Neural cell (in vitro differentiated cells): ENCODE measurements at regions not wholly inside any gene's neighbourhood (a gene's known extent, or its start where the extent isn't known, plus 50 kb on each side); places are given as distances from the start of the nearest gene placed in this dataset.

Source experiments
- H2AFZ ChIP-seq: fragments of 200-600, 300-800 bp; sonication (generic), shearing (Covaris generic); 2 replicates; pipeline ENCODE4 v1.6.0; 2014; ENCODE audit warnings: low read depth, mild to moderate bottlenecking, antibody characterized with exemption, low read length, moderate library complexity
- H3F3A ChIP-seq: fragments of 200-600 bp; shearing (Covaris generic); 2 replicates; pipeline ENCODE4 v1.6.1; 2016; ENCODE audit warnings: mild to moderate bottlenecking, moderate library complexity, mixed read lengths, antibody characterized with exemption, low read length; ENCODE audit not compliant: insufficient read depth, poor library complexity, severe bottlenecking
- H3K27ac ChIP-seq: fragments of 200-600, 300-800 bp; sonication (generic), shearing (Covaris generic); 2 replicates; pipeline ENCODE4 v1.5.1; 2014; ENCODE audit warnings: mild to moderate bottlenecking, low read length, moderate library complexity
- H3K27me3 ChIP-seq: fragments of 300-800, 200-600 bp; sonication (generic), shearing (Covaris generic); 2 replicates; pipeline ENCODE4 v1.6.0; 2014; ENCODE audit warnings: mild to moderate bottlenecking, low read depth, low read length, moderate library complexity; ENCODE audit not compliant: insufficient read depth
- H3K36me3 ChIP-seq: fragments of 300-800, 200-600 bp; sonication (generic), shearing (Covaris generic); 2 replicates; pipeline ENCODE4 v1.5.1; 2014; ENCODE audit warnings: mild to moderate bottlenecking, antibody characterized with exemption, low read length, moderate library complexity; ENCODE audit not compliant: insufficient read depth
- H3K4me2 ChIP-seq: fragments of 300-800, 200-600 bp; sonication (generic), shearing (Covaris generic); 2 replicates; pipeline ENCODE4 v1.6.0; 2014; ENCODE audit warnings: mild to moderate bottlenecking, low read length
- H3K4me3 ChIP-seq: fragments of 300-800, 200-600 bp; sonication (generic), shearing (Covaris generic); 2 replicates; pipeline ENCODE4 v1.5.1; 2014; ENCODE audit warnings: mild to moderate bottlenecking, low read length, moderate library complexity
- H3K79me2 ChIP-seq: fragments of 200-600 bp; shearing (Covaris generic); replicated peaks from 2 replicates; pipeline ENCODE4 v1.6.0; 2014; ENCODE audit warnings: mild to moderate bottlenecking, low read length, moderate library complexity; ENCODE audit not compliant: insufficient read depth
- H3K9ac ChIP-seq: fragments of 300-800, 200-600 bp; sonication (generic), shearing (Covaris generic); 2 replicates; pipeline ENCODE4 v1.6.1; 2016; ENCODE audit warnings: mild to moderate bottlenecking, low read length, mixed read lengths
- H3K9me2 ChIP-seq: fragments of 200-600 bp; shearing (Covaris generic); 2 replicates; pipeline ENCODE4 v1.6.1; 2016; ENCODE audit warnings: mild to moderate bottlenecking, low read length, mixed read lengths; ENCODE audit not compliant: insufficient read depth
- H3K9me3 ChIP-seq: fragments of 200-600, 300-800 bp; sonication (generic), shearing (Covaris generic); 2 replicates; pipeline ENCODE4 v1.6.1; 2016; ENCODE audit warnings: mild to moderate bottlenecking, mixed run types, low read length, moderate library complexity, mixed read lengths
- H4K20me1 ChIP-seq: fragments of 200-600 bp; shearing (Covaris generic); 2 replicates; pipeline ENCODE4 v1.6.1; 2016; ENCODE audit warnings: mild to moderate bottlenecking, mixed run types; ENCODE audit not compliant: insufficient read depth
- CTCF ChIP-seq: fragments of 450-650 bp; IDR thresholded peaks from 2 replicates; pipeline ENCODE4 v1.5.1; 2014; ENCODE audit warnings: antibody characterized with exemption, mild to moderate bottlenecking, moderate library complexity; ENCODE audit not compliant: poor library complexity, severe bottlenecking
- EP300 ChIP-seq: fragments of 450-650 bp; conservative IDR thresholded peaks from 2 replicates; pipeline ENCODE4 v1.6.1; 2014; ENCODE audit warnings: antibody characterized with exemption, mild to moderate bottlenecking, moderate library complexity; ENCODE audit not compliant: poor library complexity, severe bottlenecking
- EZH2 ChIP-seq: fragments of 200-600, 300-800 bp; shearing (Covaris generic), sonication (generic); IDR thresholded peaks from 2 replicates; pipeline ENCODE4 v1.6.1; 2014; ENCODE audit warnings: antibody characterized with exemption, low read length, borderline replicate concordance, mild to moderate bottlenecking; ENCODE audit not compliant: insufficient read depth, poor library complexity, severe bottlenecking
- MXI1 ChIP-seq: fragments of 450-650 bp; conservative IDR thresholded peaks from 2 replicates; pipeline ENCODE4 v1.6.1; 2014; ENCODE audit warnings: antibody characterized with exemption, mild to moderate bottlenecking; ENCODE audit not compliant: poor library complexity, severe bottlenecking
- POLR2AphosphoS5 ChIP-seq: IDR thresholded peaks from 2 replicates; pipeline ENCODE4 v1.6.1; 2012
- RAD21 ChIP-seq: fragments of 450-650 bp; conservative IDR thresholded peaks from 2 replicates; pipeline ENCODE4 v1.6.1; 2014; ENCODE audit warnings: antibody characterized with exemption, mild to moderate bottlenecking, moderate library complexity
- REST ChIP-seq: IDR thresholded peaks from 2 replicates; pipeline ENCODE4 v1.6.1; 2012; ENCODE audit warnings: borderline replicate concordance
- SMC3 ChIP-seq: fragments of 450-650 bp; conservative IDR thresholded peaks from 2 replicates; pipeline ENCODE4 v1.6.1; 2014; ENCODE audit warnings: antibody characterized with exemption, mild to moderate bottlenecking, moderate library complexity; ENCODE audit not compliant: poor library complexity
- TAF1 ChIP-seq: IDR thresholded peaks from 2 replicates; pipeline ENCODE4 v1.6.1; 2012; ENCODE audit warnings: low read depth

- no peak overlapping the region for H3K27ac ChIP-seq
- TF ChIP-seq MXI1 (no peak), CTCF (no peak), TAF1 (no peak), REST (no peak), EP300 (no peak), EZH2 (no peak), POLR2AphosphoS5 (no peak), SMC3 (no peak), RAD21 (no peak)
- H2AFZ ChIP-seq = no peak overlapping the region
Measured at GRCh38 chr10:86583983-86584382, 62.4 kb upstream of the WAPL start.

GRCh38 chr10:86585037-86585929 lies 63.7 kb upstream of the WAPL start:
- H3K9ac ChIP-seq = no peak overlapping the region

More at GRCh38 chr10:86583983-86584382, 62.4 kb upstream of the WAPL start:
- Histone ChIP-seq H3K4me3 (no peak overlapping the region), H3K79me2 (no peaks in the 10 kb centered on the region), H3K4me2 (no peak overlapping the region), H3K9me2 (no peaks in the 10 kb centered on the region), H3K9ac (no peak overlapping the region), H3K9me3 (no peaks in the 10 kb centered on the region), H3K27me3 (no peaks in the 10 kb centered on the region), H3K36me3 (no peaks in the 10 kb centered on the region), H4K20me1 (no peaks in the 10 kb centered on the region), H3F3A (no peaks in the 10 kb centered on the region)

More at GRCh38 chr10:86585037-86585929, 63.7 kb upstream of the WAPL start:
- Histone ChIP-seq H3K27me3 (no peaks in the 10 kb centered on the region), H3K9me3 (no peaks in the 10 kb centered on the region), H3F3A (no peaks in the 10 kb centered on the region), H4K20me1 (no peaks in the 10 kb centered on the region), H3K79me2 (no peaks in the 10 kb centered on the region), H3K36me3 (no peaks in the 10 kb centered on the region), H3K9me2 (no peaks in the 10 kb centered on the region), H3K4me3 (no peak overlapping the region), H3K4me2 (no peak overlapping the region), H3K27ac (no peak overlapping the region), H2AFZ (no peak overlapping the region)
- TF ChIP-seq CTCF (peak; percentile 67), SMC3 (peak; percentile 58), POLR2AphosphoS5 (no peak), RAD21 (peak; percentile 58), EP300 (no peak)
